ENCODE measurements at regions not wholly inside any gene's neighbourhood (a gene's known extent, or its start where the extent isn't known, plus 50 kb on each side); places are given as distances from the start of the nearest gene placed in this dataset.

GRCh38 chr2:103103678-103104077, 341.8 kb downstream of the TMEM182 start:
- no peak for DNase-seq (ENCODE audit: low read depth)
- H3K4me3 ChIP-seq (ENCODE audit: low read depth, low read length), result no peak overlapping the region

GRCh38 chr2:103119352-103119751, 357.5 kb downstream of the TMEM182 start:
- H3K4me3 ChIP-seq (ENCODE audit: low read depth, low read length), result no peak overlapping the region
- DNase-seq (ENCODE audit: low read depth), result no peak

- H3K4me3 ChIP-seq (ENCODE audit: low read depth, low read length), result no peak overlapping the region
- DNase-seq (ENCODE audit: low read depth), result no peak
Observed at GRCh38 chr2:103121106-103121505, 359.3 kb downstream of the TMEM182 start.

- H3K4me3 ChIP-seq (ENCODE audit: low read depth, low read length), result no peak overlapping the region
- no peak for DNase-seq (ENCODE audit: low read depth)
Observed at GRCh38 chr2:103123516-103123915, 361.7 kb downstream of the TMEM182 start.

GRCh38 chr2:103130857-103131256, 369.0 kb downstream of the TMEM182 start:
- no peak overlapping the region for H3K4me3 ChIP-seq (ENCODE audit: low read depth, low read length)
- no peak for DNase-seq (ENCODE audit: low read depth)

- no peak for DNase-seq (ENCODE audit: low read depth)
- H3K4me3 ChIP-seq (ENCODE audit: low read depth, low read length), result no peak overlapping the region
Observed at GRCh38 chr2:103132536-103133217, 370.8 kb downstream of the TMEM182 start.

- no peak for DNase-seq (ENCODE audit: low read depth)
- H3K4me3 ChIP-seq (ENCODE audit: low read depth, low read length), result no peak overlapping the region
Observed at GRCh38 chr2:103135679-103136078, 373.8 kb downstream of the TMEM182 start.

- DNase-seq (ENCODE audit: low read depth), result no peak
Observed at GRCh38 chr2:103138123-103138901, 376.5 kb downstream of the TMEM182 start.

GRCh38 chr2:103139628-103140268, 377.9 kb downstream of the TMEM182 start:
- DNase-seq (ENCODE audit: low read depth), result no peak
- H3K4me3 ChIP-seq (ENCODE audit: low read depth, low read length), result no peak overlapping the region

More at GRCh38 chr2:103138123-103138901, 376.5 kb downstream of the TMEM182 start:
- no peak overlapping the region for H3K4me3 ChIP-seq (ENCODE audit: low read depth, low read length)

GRCh38 chr2:103144837-103145236, 383.0 kb downstream of the TMEM182 start:
- H3K4me3 ChIP-seq (ENCODE audit: low read depth, low read length), result no peak overlapping the region
- DNase-seq (ENCODE audit: low read depth), result no peak

GRCh38 chr2:103145739-103146138, 383.9 kb downstream of the TMEM182 start:
- no peak overlapping the region for H3K4me3 ChIP-seq (ENCODE audit: low read depth, low read length)
- no peak for DNase-seq (ENCODE audit: low read depth)

- DNase-seq (ENCODE audit: low read depth), result no peak
- no peak overlapping the region for H3K4me3 ChIP-seq (ENCODE audit: low read depth, low read length)
Observed at GRCh38 chr2:103151046-103151445, 389.2 kb downstream of the TMEM182 start.

- no peak for DNase-seq (ENCODE audit: low read depth)
Observed at GRCh38 chr2:103152556-103152955, 390.7 kb downstream of the TMEM182 start.

GRCh38 chr2:103153580-103154284, 391.9 kb downstream of the TMEM182 start:
- no peak for DNase-seq (ENCODE audit: low read depth)
- no peak overlapping the region for H3K4me3 ChIP-seq (ENCODE audit: low read depth, low read length)

More at GRCh38 chr2:103152556-103152955, 390.7 kb downstream of the TMEM182 start:
- no peak overlapping the region for H3K4me3 ChIP-seq (ENCODE audit: low read depth, low read length)

GRCh38 chr2:103155308-103155707, 393.5 kb downstream of the TMEM182 start:
- no peak for DNase-seq (ENCODE audit: low read depth)

GRCh38 chr2:103159018-103159417, 397.2 kb downstream of the TMEM182 start:
- no peak for DNase-seq (ENCODE audit: low read depth)

More at GRCh38 chr2:103155308-103155707, 393.5 kb downstream of the TMEM182 start:
- no peak overlapping the region for H3K4me3 ChIP-seq (ENCODE audit: low read depth, low read length)

GRCh38 chr2:103161456-103162289, 399.8 kb downstream of the TMEM182 start:
- H3K4me3 ChIP-seq (ENCODE audit: low read depth, low read length), result no peak overlapping the region
- DNase-seq (ENCODE audit: low read depth), result peak; percentile 5

More at GRCh38 chr2:103159018-103159417, 397.2 kb downstream of the TMEM182 start:
- no peak overlapping the region for H3K4me3 ChIP-seq (ENCODE audit: low read depth, low read length)

GRCh38 chr2:103164748-103165147, 402.9 kb downstream of the TMEM182 start:
- no peak for DNase-seq (ENCODE audit: low read depth)

GRCh38 chr2:103165836-103166235, 404.0 kb downstream of the TMEM182 start:
- no peak for DNase-seq (ENCODE audit: low read depth)
- no peak overlapping the region for H3K4me3 ChIP-seq (ENCODE audit: low read depth, low read length)

More at GRCh38 chr2:103164748-103165147, 402.9 kb downstream of the TMEM182 start:
- H3K4me3 ChIP-seq (ENCODE audit: low read depth, low read length), result no peak overlapping the region
